ENCODE measurements at regions not wholly inside any gene's neighbourhood (a gene's known extent, or its start where the extent isn't known, plus 50 kb on each side); places are given as distances from the start of the nearest gene placed in this dataset.
"Not testable (repeated sequence)": the region's sequence is repeated elsewhere in the genome, so short reads cannot be mapped to it uniquely, and the experiment has no call there.

DNA sequence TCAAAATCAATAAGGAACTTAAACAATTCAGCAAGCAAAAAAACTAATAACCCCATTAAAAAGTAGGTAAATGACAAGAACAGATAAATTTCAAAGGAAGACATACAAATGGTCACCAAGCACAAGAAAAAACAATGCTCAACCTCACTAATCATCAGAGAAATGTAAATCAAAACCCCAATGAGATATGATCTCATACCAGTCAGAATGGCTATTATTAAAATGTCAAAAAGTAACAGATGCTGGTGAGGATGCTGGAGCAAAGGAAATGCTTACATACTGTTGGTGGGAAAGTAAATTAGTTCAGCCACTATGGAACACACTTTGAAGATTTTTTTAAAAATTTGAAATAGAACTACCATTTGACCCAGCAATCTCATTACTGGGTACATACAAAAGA is 538.0 kb downstream of the TMX3 start:
- H3K36me3 Mint-ChIP-seq = no peaks in the 10 kb centered on the region
- no peak overlapping the region for H3K4me3 Mint-ChIP-seq
- H3K9me3 Mint-ChIP-seq = no peaks in the 10 kb centered on the region
- no peak overlapping the region for H3K27ac Mint-ChIP-seq
- no peak for DNase-seq
- no peaks in the 10 kb centered on the region for H3K4me1 Mint-ChIP-seq
- peaks cover 6% of the 10 kb centered on the region for H3K27me3 Mint-ChIP-seq

DNA sequence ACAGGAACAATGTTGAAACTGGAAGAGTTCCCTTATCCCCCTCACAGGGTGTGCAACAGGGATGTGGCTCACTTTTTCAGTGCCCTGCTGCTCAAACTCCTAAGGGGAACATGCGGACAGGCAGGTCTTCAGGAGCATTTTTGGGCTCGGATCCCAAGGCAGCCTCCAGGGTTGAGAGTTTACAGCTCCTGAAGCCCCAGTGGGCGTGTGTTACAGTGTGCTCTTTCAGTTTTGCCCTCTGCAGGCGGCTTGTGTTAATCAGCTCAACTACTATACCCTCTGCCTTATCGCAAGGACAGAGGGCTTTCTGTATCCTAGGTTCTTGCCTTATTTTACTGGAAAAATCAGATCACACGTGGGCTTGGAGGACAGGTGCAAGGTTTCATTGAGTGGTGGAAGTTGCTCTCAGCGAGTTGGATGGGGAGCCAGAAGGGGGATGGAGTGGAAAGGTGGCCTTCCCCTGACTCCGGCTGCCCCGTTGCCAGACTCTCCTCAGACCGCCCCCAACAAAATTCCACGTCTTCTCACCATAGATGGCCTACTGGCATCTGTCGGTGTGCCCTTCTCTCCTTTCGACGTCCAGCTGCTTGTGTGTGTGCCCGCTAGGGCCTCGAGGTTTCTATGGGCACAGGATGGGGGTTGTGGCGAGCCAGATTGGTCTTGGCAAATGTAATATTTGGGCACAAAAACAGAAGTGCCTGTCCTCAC is 541.9 kb downstream of the TMX3 start:
- Mint-ChIP-seq H3K27me3 (peaks cover 2% of the 10 kb centered on the region), H3K4me3 (no peak overlapping the region), H3K36me3 (no peaks in the 10 kb centered on the region), H3K9me3 (no peaks in the 10 kb centered on the region), H3K4me1 (no peaks in the 10 kb centered on the region), H3K27ac (no peak overlapping the region)
- no peak for DNase-seq

DNA sequence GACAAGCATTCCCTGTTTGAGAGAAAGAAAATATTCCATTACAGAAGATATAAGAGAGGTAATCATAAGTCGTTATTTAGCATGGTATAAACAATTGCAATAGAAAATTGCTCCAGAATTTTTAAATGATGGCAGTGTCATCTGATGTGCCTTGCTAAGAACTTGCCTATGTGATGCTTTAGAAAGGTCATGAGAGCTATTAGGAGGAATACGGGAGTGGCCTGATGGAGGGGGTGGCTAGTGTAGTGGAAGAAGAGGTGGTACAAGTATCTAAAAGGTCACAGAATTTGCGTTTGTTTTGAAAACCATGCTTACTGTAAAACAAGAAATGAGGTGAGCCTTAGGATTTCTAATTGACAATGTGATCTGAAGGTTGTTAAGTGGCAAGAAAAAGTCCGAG is 550.0 kb downstream of the TMX3 start:
- Mint-ChIP-seq H3K4me1 (no peaks in the 10 kb centered on the region), H3K36me3 (no peaks in the 10 kb centered on the region), H3K27me3 (no peaks in the 10 kb centered on the region), H3K9me3 (no peaks in the 10 kb centered on the region), H3K27ac (no peak overlapping the region), H3K4me3 (no peak overlapping the region)
- DNase-seq = no peak

DNA sequence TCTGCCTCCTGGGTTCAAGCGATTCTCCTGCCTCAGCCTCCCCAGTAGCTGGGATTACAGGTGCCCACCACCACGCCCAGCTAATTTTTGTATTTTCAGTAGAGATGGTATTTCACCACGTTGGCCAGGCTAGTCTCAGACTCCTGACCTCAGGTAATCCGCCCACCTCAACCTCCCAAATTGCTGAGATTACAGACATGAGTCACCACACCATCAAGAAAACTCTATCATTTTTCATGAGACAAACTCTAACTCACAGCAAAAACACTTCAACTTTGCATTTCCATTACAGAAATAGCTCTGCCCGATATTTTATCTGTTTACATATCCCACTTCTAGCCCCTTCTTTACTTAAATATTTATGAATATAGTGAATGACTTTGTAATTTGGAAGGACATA is 561.1 kb downstream of the TMX3 start:
- not testable (repeated sequence) for H3K27me3 Mint-ChIP-seq, H3K9me3 Mint-ChIP-seq, H3K27ac Mint-ChIP-seq, DNase-seq, H3K36me3 Mint-ChIP-seq, H3K4me1 Mint-ChIP-seq, H3K4me3 Mint-ChIP-seq

DNA sequence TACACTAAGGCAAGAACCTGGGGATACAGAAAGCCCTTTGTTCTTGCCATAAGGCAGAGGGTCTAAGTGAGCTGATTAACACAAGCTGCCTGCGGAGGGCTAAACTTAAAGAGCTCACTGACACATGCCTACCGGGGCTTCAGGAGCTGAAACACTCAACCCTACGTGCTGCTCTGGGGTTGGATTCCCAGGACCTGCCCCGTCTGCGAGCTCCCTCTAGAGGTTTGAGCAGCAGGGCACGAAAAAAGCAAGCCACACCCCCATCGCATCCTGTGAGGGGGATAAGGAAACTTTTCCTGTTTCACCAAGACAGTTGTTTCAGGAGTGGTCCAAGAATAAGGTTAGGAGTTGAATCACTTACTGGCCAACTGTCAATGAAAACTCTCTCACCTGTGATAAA is 562.1 kb downstream of the TMX3 start:
- H3K9me3 Mint-ChIP-seq = no peaks in the 10 kb centered on the region
- no peaks in the 10 kb centered on the region for H3K4me1 Mint-ChIP-seq
- DNase-seq = no peak
- no peaks in the 10 kb centered on the region for H3K36me3 Mint-ChIP-seq
- H3K27ac Mint-ChIP-seq = no peak overlapping the region
- no peak overlapping the region for H3K4me3 Mint-ChIP-seq
- peaks cover 6% of the 10 kb centered on the region for H3K27me3 Mint-ChIP-seq

DNA sequence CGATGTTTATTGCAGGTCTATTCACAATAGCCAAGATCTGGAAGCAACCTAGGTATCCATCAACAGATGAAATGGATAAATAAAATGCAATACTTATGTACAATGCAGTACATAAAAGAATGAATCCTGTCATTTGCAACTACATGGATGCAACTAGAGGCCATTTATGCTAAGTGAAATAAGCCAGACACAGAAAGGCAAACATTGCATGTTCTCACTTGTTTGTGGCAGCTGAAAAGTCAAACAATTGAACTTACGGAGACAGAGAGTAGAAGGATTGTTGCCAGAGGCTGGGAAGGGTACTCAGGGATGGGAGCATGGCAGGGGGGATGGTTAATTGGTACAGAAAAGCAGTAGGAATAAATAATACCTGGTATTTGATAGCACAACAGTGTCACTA is 563.9 kb downstream of the TMX3 start:
- no peaks in the 10 kb centered on the region for H3K9me3 Mint-ChIP-seq
- H3K27me3 Mint-ChIP-seq = peaks cover 6% of the 10 kb centered on the region
- no peak for DNase-seq
- no peaks in the 10 kb centered on the region for H3K36me3 Mint-ChIP-seq
- H3K4me1 Mint-ChIP-seq = no peaks in the 10 kb centered on the region
- no peak overlapping the region for H3K27ac Mint-ChIP-seq
- H3K4me3 Mint-ChIP-seq = no peak overlapping the region

DNA sequence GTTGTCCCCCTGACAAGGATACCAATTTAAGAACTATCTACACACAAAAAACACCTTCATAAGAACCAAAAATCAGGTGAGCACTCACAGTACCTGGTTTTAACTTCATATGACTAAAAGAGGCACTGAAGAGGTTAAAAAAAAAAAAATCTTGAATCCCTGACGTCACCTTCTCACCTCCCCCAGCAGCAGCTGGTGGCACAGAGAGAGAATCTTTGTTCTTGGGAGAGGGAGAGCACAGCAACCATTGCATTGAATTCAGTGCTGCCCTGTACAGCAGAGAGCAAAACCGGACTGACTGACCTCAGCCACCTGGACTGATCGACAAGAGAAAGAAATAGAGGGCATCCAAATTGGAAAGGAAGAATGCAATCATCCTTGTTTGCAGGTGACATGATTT is 566.0 kb downstream of the TMX3 start:
- no peaks in the 10 kb centered on the region for H3K36me3 Mint-ChIP-seq
- peaks cover 7% of the 10 kb centered on the region for H3K27me3 Mint-ChIP-seq

DNA sequence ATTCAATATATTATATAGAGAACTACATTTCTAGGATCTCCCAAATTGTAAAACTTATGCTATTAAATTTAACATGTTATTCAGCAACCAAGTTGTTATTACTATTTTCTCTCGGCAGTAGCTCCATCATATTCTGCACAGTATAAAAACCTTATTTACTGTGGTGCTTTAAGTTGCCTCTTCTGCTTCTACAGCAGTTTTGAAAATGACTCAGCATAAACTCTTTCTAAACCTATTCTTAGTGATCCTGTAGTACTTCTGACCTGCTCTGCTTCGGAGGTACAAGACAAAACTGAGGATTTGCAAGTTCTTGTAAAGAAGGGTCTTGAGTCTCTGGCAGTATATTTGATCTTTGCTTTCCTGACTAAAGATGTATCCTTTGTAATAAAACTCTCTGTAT is 567.2 kb downstream of the TMX3 start:
- DNase-seq = no peak
- H3K4me3 Mint-ChIP-seq = no peak overlapping the region
- no peaks in the 10 kb centered on the region for H3K4me1 Mint-ChIP-seq
- H3K9me3 Mint-ChIP-seq = no peaks in the 10 kb centered on the region
- H3K27me3 Mint-ChIP-seq = peaks cover 10% of the 10 kb centered on the region
- H3K27ac Mint-ChIP-seq = no peak overlapping the region
- H3K36me3 Mint-ChIP-seq = no peaks in the 10 kb centered on the region

More for the DNA sequence above, 566.0 kb downstream of the TMX3 start:
- no peaks in the 10 kb centered on the region for H3K9me3 Mint-ChIP-seq
- H3K4me3 Mint-ChIP-seq = no peak overlapping the region
- no peak for DNase-seq
- no peaks in the 10 kb centered on the region for H3K4me1 Mint-ChIP-seq
- H3K27ac Mint-ChIP-seq = no peak overlapping the region

DNA sequence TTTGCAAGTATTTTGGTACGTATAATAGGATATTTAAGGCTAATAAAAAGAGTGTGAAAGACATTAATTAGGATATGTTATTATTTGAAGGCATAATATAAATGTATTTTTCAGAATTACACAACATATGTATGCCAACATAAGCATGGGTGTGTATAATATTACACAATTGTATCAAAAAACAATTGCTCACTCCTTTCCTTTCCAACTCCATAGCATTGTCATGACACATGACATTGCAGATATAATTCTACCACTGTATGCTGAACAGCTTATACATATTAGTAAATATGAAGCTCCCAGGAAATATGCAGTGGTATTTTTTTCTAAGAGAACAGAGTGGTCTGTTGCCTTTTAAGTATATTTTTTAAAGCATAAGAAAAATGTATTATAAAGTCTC is 593.1 kb downstream of the TMX3 start:
- Mint-ChIP-seq H3K4me3 (no peak overlapping the region), H3K4me1 (no peaks in the 10 kb centered on the region), H3K27me3 (peaks cover 5% of the 10 kb centered on the region), H3K36me3 (no peaks in the 10 kb centered on the region), H3K27ac (no peak overlapping the region), H3K9me3 (no peaks in the 10 kb centered on the region)
- no peak for DNase-seq

DNA sequence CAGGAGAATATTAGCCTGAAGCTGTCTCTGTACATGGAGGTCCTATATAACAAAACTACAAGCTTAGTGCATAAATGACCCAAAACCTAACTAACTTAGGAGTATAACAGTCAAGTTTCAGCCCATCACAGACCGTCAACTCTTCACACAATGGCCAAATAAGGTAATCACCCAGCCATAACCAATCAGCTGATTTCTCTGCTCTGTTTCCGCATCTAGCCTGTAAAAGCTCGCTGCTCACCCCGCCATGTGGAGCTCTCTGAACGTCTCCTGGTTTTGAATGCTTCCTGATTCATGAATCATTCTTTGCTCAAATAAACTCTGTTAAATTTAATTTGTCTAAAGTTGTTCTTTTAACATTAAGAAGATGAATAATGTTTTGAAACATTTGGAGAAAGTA is 593.6 kb downstream of the TMX3 start:
- no peaks in the 10 kb centered on the region for H3K9me3 Mint-ChIP-seq
- H3K36me3 Mint-ChIP-seq = no peaks in the 10 kb centered on the region
- H3K4me1 Mint-ChIP-seq = no peaks in the 10 kb centered on the region
- peaks cover 5% of the 10 kb centered on the region for H3K27me3 Mint-ChIP-seq
- DNase-seq = no peak
- H3K4me3 Mint-ChIP-seq = no peak overlapping the region
- no peak overlapping the region for H3K27ac Mint-ChIP-seq

DNA sequence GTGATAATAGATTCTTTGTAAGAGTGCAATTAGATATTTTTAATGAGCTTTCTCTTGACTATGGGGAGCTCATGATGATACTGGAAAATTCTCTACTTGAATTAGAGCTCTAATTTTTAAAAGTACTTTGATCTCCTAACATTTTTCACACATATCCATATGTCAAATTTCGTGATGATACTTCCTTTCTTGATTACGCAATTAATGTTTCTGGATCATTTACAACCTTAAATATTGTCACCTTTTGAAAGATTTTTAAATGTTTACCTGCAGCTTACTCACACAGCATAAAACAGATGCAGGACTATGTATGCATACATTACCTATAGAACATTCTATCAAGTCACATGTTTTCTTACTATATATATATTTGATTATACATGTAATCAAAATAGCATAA is 598.5 kb upstream of the DSEL start:
- Mint-ChIP-seq H3K4me3 (no peak overlapping the region), H3K36me3 (no peaks in the 10 kb centered on the region), H3K27me3 (no peaks in the 10 kb centered on the region), H3K4me1 (no peaks in the 10 kb centered on the region), H3K27ac (no peak overlapping the region), H3K9me3 (no peaks in the 10 kb centered on the region)
- DNase-seq = no peak

DNA sequence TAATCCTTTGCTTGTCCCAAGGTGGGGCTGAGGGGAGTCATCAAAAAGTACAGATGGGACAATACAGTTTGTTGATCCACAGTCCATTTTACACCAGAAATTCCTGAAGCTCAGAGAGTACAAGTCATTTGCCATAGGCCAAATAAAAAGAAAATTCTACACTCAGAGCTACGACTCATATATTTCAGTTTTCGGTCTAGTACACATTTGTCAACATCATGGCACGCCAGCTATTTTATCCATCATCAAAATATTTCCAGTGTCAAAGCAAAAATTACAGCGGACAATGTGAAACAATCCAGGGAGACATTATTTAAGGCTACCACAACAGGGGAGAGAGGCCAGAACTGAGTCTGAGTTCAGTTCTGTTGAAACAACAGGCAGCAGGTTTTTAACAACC is 587.5 kb upstream of the DSEL start:
- Mint-ChIP-seq H3K36me3 (no peaks in the 10 kb centered on the region), H3K9me3 (no peaks in the 10 kb centered on the region)

DNA sequence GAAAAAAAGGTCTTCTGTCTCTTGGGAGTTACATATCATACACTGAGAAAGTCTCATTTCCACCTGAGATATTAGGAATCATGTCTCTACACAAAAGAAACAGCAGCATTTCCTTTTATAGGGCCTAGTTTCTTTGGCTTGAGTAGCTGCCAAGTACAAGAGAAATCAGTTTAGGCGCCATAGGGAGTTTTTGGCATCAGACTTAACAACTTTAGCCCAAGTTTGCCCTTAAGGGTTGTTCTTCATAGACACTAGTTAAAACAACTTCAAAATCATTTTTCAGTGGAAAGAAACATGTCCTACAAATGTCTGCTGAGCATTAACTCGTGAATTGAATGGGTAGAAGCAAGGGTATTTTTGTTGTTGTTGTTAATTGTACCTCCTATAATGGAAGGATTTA is 587.0 kb upstream of the DSEL start:
- H3K4me1 Mint-ChIP-seq = no peaks in the 10 kb centered on the region
- no peak for DNase-seq
- no peak overlapping the region for H3K4me3 Mint-ChIP-seq
- H3K27me3 Mint-ChIP-seq = peaks cover 3% of the 10 kb centered on the region
- no peaks in the 10 kb centered on the region for H3K9me3 Mint-ChIP-seq
- H3K27ac Mint-ChIP-seq = no peak overlapping the region
- no peaks in the 10 kb centered on the region for H3K36me3 Mint-ChIP-seq

More for the DNA sequence above, 587.5 kb upstream of the DSEL start:
- no peak for DNase-seq
- no peak overlapping the region for H3K27ac Mint-ChIP-seq
- no peak overlapping the region for H3K4me3 Mint-ChIP-seq
- no peaks in the 10 kb centered on the region for H3K4me1 Mint-ChIP-seq
- peaks cover 3% of the 10 kb centered on the region for H3K27me3 Mint-ChIP-seq

DNA sequence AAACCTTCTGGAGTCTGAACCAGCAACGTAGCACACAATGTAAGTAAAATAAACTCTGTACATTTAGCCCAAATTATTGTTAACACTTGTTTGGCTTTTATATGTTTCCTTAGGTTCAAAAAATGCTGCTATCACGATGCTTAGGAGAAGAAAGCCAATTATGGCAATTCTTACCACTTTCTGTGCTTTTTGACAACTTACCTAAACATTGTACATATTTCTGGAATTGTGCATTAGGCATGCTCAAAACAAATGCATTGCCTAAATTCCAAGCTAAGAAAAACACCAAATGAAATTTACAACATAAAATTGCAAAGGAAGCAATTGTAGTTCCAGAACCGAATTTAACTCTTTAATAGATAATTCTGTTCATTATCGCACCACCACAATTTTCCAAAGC is 585.6 kb upstream of the DSEL start:
- Mint-ChIP-seq H3K27ac (no peak overlapping the region), H3K36me3 (no peaks in the 10 kb centered on the region), H3K4me1 (no peaks in the 10 kb centered on the region), H3K9me3 (no peaks in the 10 kb centered on the region), H3K4me3 (no peak overlapping the region), H3K27me3 (peaks cover 3% of the 10 kb centered on the region)
- DNase-seq = no peak

DNA sequence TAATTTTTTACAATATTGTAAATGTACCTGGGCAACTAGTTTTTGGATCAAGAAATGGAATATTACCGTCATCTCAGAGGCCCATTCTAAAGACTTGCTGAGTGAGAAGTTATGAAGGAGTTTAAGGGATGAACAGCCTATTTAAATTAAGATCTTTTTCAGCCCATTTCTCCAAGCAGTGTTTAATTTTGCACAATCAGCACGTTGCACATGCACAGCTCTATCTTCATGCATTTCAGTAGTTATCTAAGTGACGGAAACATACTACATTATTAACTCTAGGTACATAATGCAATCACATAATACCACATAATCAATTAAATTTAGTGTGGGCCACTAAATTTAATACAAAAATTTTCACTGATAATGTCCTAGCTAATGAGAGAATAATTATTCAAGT is 582.1 kb upstream of the DSEL start:
- H3K27me3 Mint-ChIP-seq = peaks cover 3% of the 10 kb centered on the region
- H3K36me3 Mint-ChIP-seq = no peaks in the 10 kb centered on the region
- no peak for DNase-seq
- no peaks in the 10 kb centered on the region for H3K4me1 Mint-ChIP-seq
- no peak overlapping the region for H3K4me3 Mint-ChIP-seq
- H3K9me3 Mint-ChIP-seq = no peaks in the 10 kb centered on the region
- H3K27ac Mint-ChIP-seq = no peak overlapping the region

DNA sequence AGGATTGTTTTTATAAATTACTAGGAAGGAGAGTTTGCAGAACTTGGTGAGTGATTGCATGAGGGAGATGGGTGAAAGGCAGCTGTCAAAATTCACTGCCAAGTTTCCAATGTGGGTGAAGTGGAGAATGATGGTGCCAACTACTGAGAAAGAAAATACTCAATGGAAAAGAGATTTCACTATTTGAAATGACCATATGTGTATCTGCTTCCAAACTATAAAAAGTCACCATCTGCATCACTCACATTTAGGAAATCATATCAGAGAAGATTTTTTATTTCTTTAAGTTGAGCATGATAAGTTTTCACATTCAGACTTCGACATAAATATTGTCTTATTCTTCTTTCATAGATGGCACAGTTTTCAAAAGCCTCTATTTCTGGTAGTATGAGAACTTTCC is 570.0 kb upstream of the DSEL start:
- no peaks in the 10 kb centered on the region for H3K9me3 Mint-ChIP-seq
- DNase-seq = no peak
- no peaks in the 10 kb centered on the region for H3K27me3 Mint-ChIP-seq
- no peaks in the 10 kb centered on the region for H3K4me1 Mint-ChIP-seq
- H3K27ac Mint-ChIP-seq = no peak overlapping the region
- no peaks in the 10 kb centered on the region for H3K36me3 Mint-ChIP-seq
- no peak overlapping the region for H3K4me3 Mint-ChIP-seq

DNA sequence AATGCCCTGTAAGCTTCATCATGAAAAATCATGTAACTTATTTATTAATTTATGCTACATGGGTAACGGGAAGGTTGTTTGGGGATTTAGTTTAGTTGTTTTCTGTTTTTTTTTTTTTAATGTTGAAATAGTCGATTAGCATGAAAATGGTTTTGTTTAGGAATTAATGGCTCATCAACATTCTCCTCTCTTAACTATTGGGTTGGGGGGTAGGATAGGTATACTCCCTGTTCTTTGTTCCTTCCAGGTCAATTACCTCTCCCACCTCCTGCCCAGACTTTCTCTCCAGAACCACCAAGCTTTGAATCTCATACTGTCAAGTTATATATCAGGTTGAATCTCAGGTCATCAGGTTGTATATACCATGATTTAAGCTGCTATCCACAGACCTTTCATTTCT is 568.7 kb upstream of the DSEL start:
- DNase-seq = no peak
- no peaks in the 10 kb centered on the region for H3K36me3 Mint-ChIP-seq
- H3K27me3 Mint-ChIP-seq = no peaks in the 10 kb centered on the region
- H3K9me3 Mint-ChIP-seq = no peaks in the 10 kb centered on the region
- no peak overlapping the region for H3K4me3 Mint-ChIP-seq
- H3K4me1 Mint-ChIP-seq = no peaks in the 10 kb centered on the region
- no peak overlapping the region for H3K27ac Mint-ChIP-seq
